B cell (primary cell): ENCODE measurements at regions not wholly inside any gene's neighbourhood (a gene's known extent, or its start where the extent isn't known, plus 50 kb on each side); places are given as distances from the start of the nearest gene placed in this dataset.

ENCODE experiments used
- CTCF ChIP-seq: fragments of 200-600 bp; IDR thresholded peaks from one replicate; pipeline ENCODE4 v1.8.0; 2022; ENCODE audit warnings: antibody characterized with exemption, mild to moderate bottlenecking
- EZH2 ChIP-seq: IDR thresholded peaks from 2 replicates; pipeline ENCODE4 v1.6.1; 2012; ENCODE audit warnings: borderline replicate concordance, low read depth, mild to moderate bottlenecking, moderate library complexity, low read length; ENCODE audit not compliant: insufficient read depth, poor library complexity, severe bottlenecking

- TF ChIP-seq CTCF (no peak), EZH2 (no peak)
Observed at GRCh38 chr11:119910650-119911049, 181.7 kb upstream of the NECTIN1 start.
